ENCODE measurements at regions not wholly inside any gene's neighbourhood (a gene's known extent, or its start where the extent isn't known, plus 50 kb on each side); places are given as distances from the start of the nearest gene placed in this dataset.

GRCh38 chr2:153043385-153043784 is 325.0 kb downstream of the ARL6IP6 start:
- no peak for TF ChIP-seq CTCF (IDR thresholded peaks at IDR 0.05; ENCODE audit: extremely low read depth, missing control alignments)
- no peak for DNase-seq (ENCODE audit: low spot score)

- TF ChIP-seq CTCF (IDR thresholded peaks at IDR 0.05; ENCODE audit: extremely low read depth, missing control alignments): no peak
- no peak for DNase-seq (ENCODE audit: low spot score)
These were observed 310.2 kb downstream of the ARL6IP6 start for GRCh38 chr2:153028626-153029025.

GRCh38 chr2:153027533-153027932 is 309.1 kb downstream of the ARL6IP6 start:
- DNase-seq (ENCODE audit: low spot score): no peak
- no peak for TF ChIP-seq CTCF (IDR thresholded peaks at IDR 0.05; ENCODE audit: extremely low read depth, missing control alignments)

- no peak for TF ChIP-seq CTCF (IDR thresholded peaks at IDR 0.05; ENCODE audit: extremely low read depth, missing control alignments)
- DNase-seq (ENCODE audit: low spot score): no peak
These were observed 301.8 kb downstream of the ARL6IP6 start for GRCh38 chr2:153020201-153020600.

GRCh38 chr2:153005071-153005730 is 286.8 kb downstream of the ARL6IP6 start:
- no peak for TF ChIP-seq CTCF (IDR thresholded peaks at IDR 0.05; ENCODE audit: extremely low read depth, missing control alignments)
- no peak for DNase-seq (ENCODE audit: low spot score)

- TF ChIP-seq CTCF (IDR thresholded peaks at IDR 0.05; ENCODE audit: extremely low read depth, missing control alignments): no peak
- DNase-seq (ENCODE audit: low spot score): peak; percentile 10
These were observed 286.2 kb downstream of the ARL6IP6 start for GRCh38 chr2:153004627-153005026.

GRCh38 chr2:152974146-152974545 is 255.7 kb downstream of the ARL6IP6 start:
- no peak for TF ChIP-seq CTCF (IDR thresholded peaks at IDR 0.05; ENCODE audit: extremely low read depth, missing control alignments)
- DNase-seq (ENCODE audit: low spot score): no peak
